ENCODE measurements at regions not wholly inside any gene's neighbourhood (a gene's known extent, or its start where the extent isn't known, plus 50 kb on each side); places are given as distances from the start of the nearest gene placed in this dataset.

DNA sequence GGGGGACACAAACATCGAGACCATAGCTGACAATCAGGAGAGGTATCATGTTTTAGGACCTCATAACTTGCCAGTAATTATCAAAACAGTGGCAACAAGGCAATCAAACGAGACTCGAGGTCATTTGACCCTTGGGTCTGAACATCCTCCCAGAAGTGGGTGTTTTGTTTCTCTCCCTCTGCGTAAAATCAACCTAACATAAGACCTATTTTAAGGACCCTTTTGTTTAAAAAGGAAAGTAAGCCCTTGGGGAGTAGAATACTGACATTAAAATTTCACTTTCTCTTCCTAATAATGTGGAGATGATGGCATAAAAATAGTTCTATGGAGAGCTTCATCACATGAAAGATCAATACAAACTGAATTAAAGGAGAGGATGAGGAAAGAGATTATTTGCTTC lies 106.2 kb upstream of the PUDP start:
- TF ChIP-seq, protein P1, sequence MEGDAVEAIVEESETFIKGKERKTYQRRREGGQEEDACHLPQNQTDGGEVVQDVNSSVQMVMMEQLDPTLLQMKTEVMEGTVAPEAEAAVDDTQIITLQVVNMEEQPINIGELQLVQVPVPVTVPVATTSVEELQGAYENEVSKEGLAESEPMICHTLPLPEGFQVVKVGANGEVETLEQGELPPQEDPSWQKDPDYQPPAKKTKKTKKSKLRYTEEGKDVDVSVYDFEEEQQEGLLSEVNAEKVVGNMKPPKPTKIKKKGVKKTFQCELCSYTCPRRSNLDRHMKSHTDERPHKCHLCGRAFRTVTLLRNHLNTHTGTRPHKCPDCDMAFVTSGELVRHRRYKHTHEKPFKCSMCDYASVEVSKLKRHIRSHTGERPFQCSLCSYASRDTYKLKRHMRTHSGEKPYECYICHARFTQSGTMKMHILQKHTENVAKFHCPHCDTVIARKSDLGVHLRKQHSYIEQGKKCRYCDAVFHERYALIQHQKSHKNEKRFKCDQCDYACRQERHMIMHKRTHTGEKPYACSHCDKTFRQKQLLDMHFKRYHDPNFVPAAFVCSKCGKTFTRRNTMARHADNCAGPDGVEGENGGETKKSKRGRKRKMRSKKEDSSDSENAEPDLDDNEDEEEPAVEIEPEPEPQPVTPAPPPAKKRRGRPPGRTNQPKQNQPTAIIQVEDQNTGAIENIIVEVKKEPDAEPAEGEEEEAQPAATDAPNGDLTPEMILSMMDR (conservative IDR thresholded peaks at IDR 0.05), result no peak
- no peak overlapping the region for H3K27ac ChIP-seq

DNA sequence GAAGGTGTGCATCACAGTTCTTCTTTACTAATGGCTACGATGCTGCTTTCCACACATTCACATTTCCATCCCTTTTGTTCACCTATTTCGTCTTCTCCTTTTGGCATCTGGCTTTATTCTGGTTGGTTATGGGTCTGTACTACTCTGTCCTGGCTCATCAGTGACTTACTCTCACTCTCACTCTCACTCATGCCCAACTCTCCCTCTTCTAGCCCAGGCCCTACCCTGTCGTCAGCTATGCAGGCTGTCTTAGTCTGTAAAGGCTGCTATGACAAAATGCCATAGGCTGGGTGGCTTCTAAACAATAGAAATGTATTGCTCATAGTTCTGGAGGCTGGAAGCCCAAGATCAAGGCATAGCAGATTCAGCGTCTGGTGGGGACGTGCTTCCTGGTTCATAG lies 105.6 kb upstream of the PUDP start:
- H3K27ac ChIP-seq, result no peak overlapping the region
- TF ChIP-seq, protein P1 (conservative IDR thresholded peaks at IDR 0.05), result no peak

DNA sequence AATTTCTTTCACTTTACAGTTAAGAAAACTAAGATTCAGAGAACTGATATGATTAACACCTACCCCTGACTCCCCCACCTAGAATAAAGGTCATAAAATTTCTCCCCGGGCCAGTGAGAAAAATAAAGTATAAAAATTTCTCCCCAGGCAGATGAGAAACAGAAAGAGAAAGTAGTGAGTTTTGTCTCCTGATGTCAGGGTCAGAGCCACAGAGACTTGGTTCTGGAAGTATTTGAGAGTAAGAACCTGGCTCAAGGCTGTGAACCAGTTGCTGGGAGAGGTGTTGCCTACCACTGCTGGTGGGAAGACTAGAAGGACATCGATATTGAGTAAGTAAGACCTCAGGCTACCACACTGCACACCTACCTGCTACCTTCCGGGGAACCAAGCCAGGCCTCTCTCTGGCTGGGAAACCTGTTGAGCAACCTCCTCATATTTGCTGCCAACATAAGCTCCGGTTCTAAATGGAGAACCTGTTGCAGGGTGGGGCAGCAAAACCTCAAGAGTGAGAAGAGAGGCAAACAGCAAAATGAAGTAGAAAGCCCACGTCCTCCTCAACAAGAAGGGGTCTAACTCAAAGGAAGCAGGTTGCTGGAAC lies 104.2 kb upstream of the PUDP start:
- TF ChIP-seq, protein P1 (conservative IDR thresholded peaks at IDR 0.05), result no peak
- H3K27ac ChIP-seq, result peak overlapping the region; percentile 62

GRCh38 chrX:7247346-7247745 lies 99.4 kb upstream of the PUDP start:
- H3K27ac ChIP-seq, result no peak overlapping the region
- TF ChIP-seq, protein P1 (conservative IDR thresholded peaks at IDR 0.05), result no peak

DNA sequence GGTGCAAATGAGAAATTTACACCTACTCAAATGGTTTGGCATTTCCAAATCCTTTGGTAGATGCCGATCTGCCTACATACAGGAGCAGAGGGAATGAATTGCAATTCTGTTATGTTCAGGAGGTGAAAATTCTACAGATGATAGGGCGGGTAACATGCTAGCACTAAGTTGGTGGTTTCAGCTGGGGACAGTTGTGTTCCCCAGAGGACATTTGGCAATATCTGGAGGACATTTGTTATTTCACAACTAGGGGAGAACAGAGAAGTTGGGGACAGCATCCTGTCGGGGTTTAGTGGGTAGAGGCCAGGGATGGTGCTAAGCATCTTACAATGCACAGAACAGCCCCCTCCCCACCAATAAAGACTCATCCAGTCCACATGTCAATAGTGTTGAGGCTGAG lies 96.5 kb upstream of the PUDP start:
- TF ChIP-seq, protein P1 (conservative IDR thresholded peaks at IDR 0.05), result no peak
- H3K27ac ChIP-seq, result no peak overlapping the region

DNA sequence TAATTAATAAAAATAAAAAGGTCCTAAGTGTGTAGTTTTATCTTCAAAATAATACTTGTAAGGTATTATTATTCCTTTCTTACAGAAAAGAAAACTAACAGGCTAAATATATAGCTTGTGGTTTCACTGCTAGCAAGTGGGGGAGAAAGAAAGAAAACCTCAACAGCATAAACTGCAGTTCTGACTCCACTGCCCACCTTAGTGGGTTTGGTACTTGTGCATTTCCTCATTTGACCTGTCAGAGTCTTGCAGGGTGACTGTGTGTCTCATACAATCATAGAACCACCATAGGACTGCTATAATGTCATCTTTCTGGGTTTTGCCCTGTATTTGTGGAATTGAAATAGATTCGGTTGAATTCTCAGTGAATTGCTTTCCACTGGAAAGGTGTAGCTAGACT lies 94.7 kb upstream of the PUDP start:
- TF ChIP-seq, protein P1 (conservative IDR thresholded peaks at IDR 0.05), result no peak
- H3K27ac ChIP-seq, result no peak overlapping the region

GRCh38 chrX:7240929-7241328 lies 93.0 kb upstream of the PUDP start:
- no peak overlapping the region for H3K27ac ChIP-seq
- TF ChIP-seq, protein P1 (conservative IDR thresholded peaks at IDR 0.05), result no peak
